GM12872 (cell line): ENCODE measurements at regions not wholly inside any gene's neighbourhood (a gene's known extent, or its start where the extent isn't known, plus 50 kb on each side); places are given as distances from the start of the nearest gene placed in this dataset.

ENCODE experiments used
- TF ChIP-seq, protein P1 (sequence below): IDR thresholded peaks from 3 replicates; pipeline ENCODE4 v1.5.1; 2011; ENCODE audit warnings: low read depth, mild to moderate bottlenecking, low read length, moderate library complexity; ENCODE audit not compliant: insufficient read depth

DNA sequence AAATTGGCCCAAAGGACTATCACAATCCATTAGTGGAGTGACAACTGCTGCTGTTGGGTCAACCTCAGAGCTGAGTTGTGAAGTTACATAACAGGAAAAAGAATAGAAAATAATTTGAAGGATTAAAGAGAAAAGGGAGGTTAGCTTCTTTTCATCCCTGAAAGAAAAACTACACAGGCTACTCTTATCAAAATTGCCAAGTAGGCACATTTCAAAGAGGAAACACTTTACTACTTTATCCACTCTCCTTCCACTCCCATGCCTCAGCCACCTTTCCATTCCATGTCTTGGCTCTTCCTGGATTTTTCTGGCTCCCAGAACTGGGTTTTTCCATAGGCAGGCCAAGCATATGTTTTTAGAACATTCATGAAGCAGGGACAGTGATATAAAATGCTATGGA, 384.0 kb upstream of the RORA start:
- TF ChIP-seq, protein P1, sequence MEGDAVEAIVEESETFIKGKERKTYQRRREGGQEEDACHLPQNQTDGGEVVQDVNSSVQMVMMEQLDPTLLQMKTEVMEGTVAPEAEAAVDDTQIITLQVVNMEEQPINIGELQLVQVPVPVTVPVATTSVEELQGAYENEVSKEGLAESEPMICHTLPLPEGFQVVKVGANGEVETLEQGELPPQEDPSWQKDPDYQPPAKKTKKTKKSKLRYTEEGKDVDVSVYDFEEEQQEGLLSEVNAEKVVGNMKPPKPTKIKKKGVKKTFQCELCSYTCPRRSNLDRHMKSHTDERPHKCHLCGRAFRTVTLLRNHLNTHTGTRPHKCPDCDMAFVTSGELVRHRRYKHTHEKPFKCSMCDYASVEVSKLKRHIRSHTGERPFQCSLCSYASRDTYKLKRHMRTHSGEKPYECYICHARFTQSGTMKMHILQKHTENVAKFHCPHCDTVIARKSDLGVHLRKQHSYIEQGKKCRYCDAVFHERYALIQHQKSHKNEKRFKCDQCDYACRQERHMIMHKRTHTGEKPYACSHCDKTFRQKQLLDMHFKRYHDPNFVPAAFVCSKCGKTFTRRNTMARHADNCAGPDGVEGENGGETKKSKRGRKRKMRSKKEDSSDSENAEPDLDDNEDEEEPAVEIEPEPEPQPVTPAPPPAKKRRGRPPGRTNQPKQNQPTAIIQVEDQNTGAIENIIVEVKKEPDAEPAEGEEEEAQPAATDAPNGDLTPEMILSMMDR: no peak

DNA sequence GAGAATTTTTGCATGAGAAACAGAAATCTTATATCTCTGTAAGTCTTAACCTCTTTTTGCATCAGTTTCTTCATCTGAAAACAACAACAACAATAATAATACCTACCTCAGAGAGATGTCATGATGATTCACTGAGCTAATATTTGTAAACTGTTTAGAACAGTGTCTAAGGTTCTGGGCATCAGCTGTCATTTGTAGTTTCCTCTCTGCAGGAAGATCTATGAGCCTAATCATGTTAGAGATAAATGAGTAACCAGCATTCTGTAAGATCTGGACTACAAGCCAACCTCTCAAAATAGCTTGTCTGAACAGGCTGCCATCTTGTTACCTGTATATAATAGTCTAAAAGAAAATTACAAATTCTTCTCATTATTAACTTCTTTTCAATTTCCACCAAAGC, 383.0 kb upstream of the RORA start:
- TF ChIP-seq, protein P1: no peak

DNA sequence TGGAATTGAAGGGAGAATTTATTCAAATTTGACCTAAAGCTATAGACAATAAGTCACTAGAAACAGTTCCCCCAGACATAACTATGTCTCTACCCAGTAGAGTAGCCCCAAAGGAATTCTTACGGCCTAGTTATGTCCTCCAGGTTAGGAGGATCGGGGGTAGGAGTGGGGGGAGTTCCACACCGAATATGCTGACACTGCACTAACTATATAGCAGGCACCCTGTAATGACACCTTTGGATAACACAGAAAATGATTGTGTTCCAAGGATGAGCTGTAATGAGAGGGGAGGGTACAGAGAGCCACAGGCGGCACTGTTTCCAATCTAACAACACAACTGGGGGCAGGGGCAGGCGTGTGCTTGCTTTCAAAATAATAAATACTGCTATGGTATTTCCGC, 376.2 kb upstream of the RORA start:
- TF ChIP-seq, protein P1: no peak

DNA sequence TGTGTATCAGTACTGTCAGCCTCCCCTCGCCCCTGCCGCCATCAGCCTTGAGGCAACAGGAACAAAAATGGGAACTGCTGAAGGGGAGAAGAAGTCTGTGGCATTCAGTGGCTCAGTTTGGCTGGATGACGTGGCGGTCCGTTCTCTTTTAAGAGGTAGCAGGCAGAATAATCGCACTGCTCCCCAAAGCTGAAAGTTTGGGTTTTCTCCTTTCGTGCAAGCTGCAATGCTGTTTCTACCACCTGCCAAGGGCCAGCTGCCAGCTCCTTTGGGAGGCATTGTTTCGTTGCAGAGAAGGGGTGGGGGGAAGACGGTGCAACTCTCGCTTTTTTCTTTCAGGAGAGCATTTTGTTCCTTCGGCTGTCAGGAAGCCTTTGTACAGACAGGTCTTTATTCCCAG, 369.6 kb upstream of the RORA start:
- TF ChIP-seq, protein P1: no peak

DNA sequence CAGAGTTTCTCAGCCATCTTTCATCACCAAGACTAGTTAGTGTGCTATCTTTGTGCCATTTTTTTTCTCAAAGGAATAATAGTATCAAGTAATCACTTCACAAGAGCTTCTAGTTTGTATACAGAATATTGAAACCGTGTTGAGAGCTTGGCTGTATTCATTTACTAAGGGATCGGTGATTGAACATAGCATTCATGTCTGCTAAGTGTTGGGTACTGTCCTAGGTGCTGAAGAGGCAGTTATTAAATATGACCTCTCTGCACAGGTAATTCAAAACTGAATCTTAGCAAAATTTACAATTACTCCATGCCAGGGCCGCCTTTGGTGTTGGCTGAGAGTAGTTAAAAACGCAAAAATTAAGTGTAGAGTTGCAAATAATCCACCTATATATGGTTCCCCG, 355.3 kb upstream of the RORA start:
- TF ChIP-seq, protein P1: no peak

DNA sequence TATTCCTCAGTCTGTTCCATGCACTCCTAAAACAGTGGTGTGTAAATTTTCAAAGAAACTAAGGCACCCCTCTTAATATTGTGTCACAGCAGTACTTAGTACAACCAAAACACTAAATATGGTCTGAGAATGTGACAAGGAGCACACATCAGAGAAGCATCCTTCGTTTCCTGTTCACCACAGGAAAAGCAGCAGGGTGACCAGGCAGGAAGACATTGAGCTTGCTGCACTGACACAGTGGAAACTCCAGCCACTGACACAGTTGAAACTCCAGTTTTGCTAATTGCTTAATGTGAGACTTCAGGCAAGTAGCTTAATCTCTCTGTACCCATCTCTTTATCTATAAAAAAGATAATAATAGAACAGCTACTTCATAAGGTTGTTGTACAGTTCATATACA, 353.0 kb upstream of the RORA start:
- TF ChIP-seq, protein P1: no peak

DNA sequence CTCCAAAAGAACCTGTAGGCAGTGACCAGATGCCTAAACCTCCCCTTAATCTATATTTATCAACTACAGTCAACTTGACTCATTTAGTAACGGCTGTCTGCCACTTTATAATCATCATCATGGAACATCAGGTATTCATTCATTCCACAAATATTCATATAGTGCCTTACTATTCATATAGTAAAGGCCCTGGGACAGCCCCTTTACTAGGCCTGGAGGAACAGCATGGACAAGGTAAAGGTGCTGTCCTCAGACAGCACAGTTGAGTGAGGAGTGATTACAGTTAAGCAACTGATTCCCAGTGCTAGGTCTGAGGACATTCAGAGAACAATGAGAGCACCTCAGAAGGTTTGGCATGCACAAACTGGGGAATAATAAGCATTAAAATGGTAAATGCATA, 346.5 kb upstream of the RORA start:
- TF ChIP-seq, protein P1: no peak

DNA sequence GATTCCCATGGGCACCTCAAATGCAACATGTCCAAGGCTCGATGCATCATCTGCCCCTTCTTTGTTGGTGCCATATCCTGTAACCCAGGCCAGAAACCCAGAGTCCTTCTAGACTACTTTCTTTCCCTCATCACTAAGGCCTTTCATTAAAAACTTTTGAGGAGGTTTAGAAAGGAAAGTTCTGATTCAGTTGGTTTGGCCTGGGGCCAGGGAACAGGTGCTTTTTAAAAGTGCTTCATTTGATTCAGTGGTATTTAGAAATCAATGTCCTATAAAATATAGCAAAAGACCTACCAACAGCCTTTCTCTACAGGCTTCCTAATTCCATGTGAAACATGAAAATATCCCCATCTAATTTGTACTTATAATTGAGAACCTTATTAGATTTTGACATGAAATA, 341.9 kb upstream of the RORA start:
- TF ChIP-seq, protein P1: no peak
